VCaP (cell line): ENCODE measurements at regions not wholly inside any gene's neighbourhood (a gene's known extent, or its start where the extent isn't known, plus 50 kb on each side); places are given as distances from the start of the nearest gene placed in this dataset.
"Not testable (repeated sequence)": the region's sequence is repeated elsewhere in the genome, so short reads cannot be mapped to it uniquely, and the experiment has no call there.

Experiments
- H3K27ac ChIP-seq: fragments of 450-650 bp; 2 replicates; pipeline ENCODE4 v1.5.1; 2017
- CTCF ChIP-seq: fragments of 450-650 bp; conservative IDR thresholded peaks from 2 replicates; pipeline ENCODE4 v1.5.1; 2017; ENCODE audit warnings: mild to moderate bottlenecking, moderate library complexity

- no peak for TF ChIP-seq CTCF
- H3K27ac ChIP-seq = no peak overlapping the region
Measured at GRCh38 chr1:221241592-221241991, 362.3 kb downstream of the HLX start.

- no peak overlapping the region for H3K27ac ChIP-seq
- TF ChIP-seq CTCF = no peak
Measured at GRCh38 chr1:221246067-221246466, 366.8 kb downstream of the HLX start.

GRCh38 chr1:221246628-221247415, 367.6 kb downstream of the HLX start:
- H3K27ac ChIP-seq = peak overlapping the region; percentile 3; the same call in 1 of the 2 replicates
- TF ChIP-seq CTCF = no peak

- TF ChIP-seq CTCF = no peak
- H3K27ac ChIP-seq = no peak overlapping the region
Measured at GRCh38 chr1:221251580-221251979, 372.3 kb downstream of the HLX start.

GRCh38 chr1:221254813-221255212, 375.6 kb downstream of the HLX start:
- no peak overlapping the region for H3K27ac ChIP-seq
- TF ChIP-seq CTCF = no peak

- TF ChIP-seq CTCF = no peak
- no peak overlapping the region for H3K27ac ChIP-seq
Measured at GRCh38 chr1:221256773-221257172, 377.5 kb downstream of the HLX start.

GRCh38 chr1:221257548-221257947, 378.3 kb downstream of the HLX start:
- H3K27ac ChIP-seq = not testable (repeated sequence)

- H3K27ac ChIP-seq = not testable (repeated sequence)
Measured at GRCh38 chr1:221262677-221263076, 383.4 kb downstream of the HLX start.
